GM12872 (cell line): ENCODE measurements at regions not wholly inside any gene's neighbourhood (a gene's known extent, or its start where the extent isn't known, plus 50 kb on each side); places are given as distances from the start of the nearest gene placed in this dataset.

Experiments used
- CTCF ChIP-seq: IDR thresholded peaks from 3 replicates; pipeline ENCODE4 v1.5.1; 2011; ENCODE audit warnings: low read depth, mild to moderate bottlenecking, low read length, moderate library complexity; ENCODE audit not compliant: insufficient read depth

- no peak for TF ChIP-seq CTCF
These were observed 232.3 kb downstream of the GAS1 start for GRCh38 chr9:86714999-86715398.

- TF ChIP-seq CTCF = no peak
These were observed 233.3 kb downstream of the GAS1 start for GRCh38 chr9:86713970-86714369.

GRCh38 chr9:86713470-86713869, 233.8 kb downstream of the GAS1 start:
- no peak for TF ChIP-seq CTCF

- no peak for TF ChIP-seq CTCF
These were observed 238.1 kb downstream of the GAS1 start for GRCh38 chr9:86708918-86709835.

- TF ChIP-seq CTCF = no peak
These were observed 239.3 kb downstream of the GAS1 start for GRCh38 chr9:86707932-86708510.

- no peak for TF ChIP-seq CTCF
These were observed 240.9 kb downstream of the GAS1 start for GRCh38 chr9:86706391-86706790.

GRCh38 chr9:86705490-86705889, 241.8 kb downstream of the GAS1 start:
- no peak for TF ChIP-seq CTCF
